Astrocyte of the spinal cord (primary cell): ENCODE measurements at regions not wholly inside any gene's neighbourhood (a gene's known extent, or its start where the extent isn't known, plus 50 kb on each side); places are given as distances from the start of the nearest gene placed in this dataset.

ENCODE experiments used
- DNase-seq: peaks from one replicate; pipeline ENCODE4 v3.0.0; 2011; ENCODE audit warnings: low read depth, low spot score
- H3K4me3 ChIP-seq: 2 replicates; pipeline ENCODE4 v1.5.1; 2011; ENCODE audit warnings: low read depth, mild to moderate bottlenecking, low read length, moderate library complexity
- CTCF ChIP-seq: IDR thresholded peaks from 2 replicates; pipeline ENCODE4 v1.5.1; 2012; ENCODE audit warnings: low read depth, mild to moderate bottlenecking, low read length, inconsistent platforms
- in situ Hi-C: cut with HindIII; loops from 2 replicates; pipeline ENCODE4 v1.10.0; 2017; ENCODE audit warnings: low sequenced_read_pairs

GRCh38 chr4:176971576-176972115 lies 178.9 kb upstream of the VEGFC start:
- peak; percentile 55 for DNase-seq

GRCh38 chr4:176979416-176979815 lies 186.7 kb upstream of the VEGFC start:
- in situ Hi-C loops = no loop called here
- H3K4me3 ChIP-seq = no peak overlapping the region
- TF ChIP-seq CTCF = no peak
- DNase-seq = no peak

More at GRCh38 chr4:176971576-176972115, 178.9 kb upstream of the VEGFC start:
- no peak overlapping the region for H3K4me3 ChIP-seq
- in situ Hi-C loops = no loop called here
- TF ChIP-seq CTCF = no peak

- in situ Hi-C loops = no loop called here
- no peak for TF ChIP-seq CTCF
- no peak overlapping the region for H3K4me3 ChIP-seq
- no peak for DNase-seq
Measured at GRCh38 chr4:176981074-176981473, 188.4 kb upstream of the VEGFC start.

GRCh38 chr4:176981551-176981950 lies 188.8 kb upstream of the VEGFC start:
- in situ Hi-C loops = no loop called here
- no peak for TF ChIP-seq CTCF
- no peak for DNase-seq
- no peak overlapping the region for H3K4me3 ChIP-seq

GRCh38 chr4:176988226-176988625 lies 195.5 kb upstream of the VEGFC start:
- in situ Hi-C loops = no loop called here

GRCh38 chr4:176989186-176989585 lies 196.5 kb upstream of the VEGFC start:
- no peak for DNase-seq
- in situ Hi-C loops = no loop called here
- no peak overlapping the region for H3K4me3 ChIP-seq
- TF ChIP-seq CTCF = no peak

More at GRCh38 chr4:176988226-176988625, 195.5 kb upstream of the VEGFC start:
- peak; percentile 92 for DNase-seq
- H3K4me3 ChIP-seq = no peak overlapping the region
- no peak for TF ChIP-seq CTCF

GRCh38 chr4:176999935-177000543 lies 207.3 kb upstream of the VEGFC start:
- H3K4me3 ChIP-seq = no peak overlapping the region
- in situ Hi-C loops = no loop called here
- no peak for TF ChIP-seq CTCF
- DNase-seq = no peak
